ENCODE measurements at regions not wholly inside any gene's neighbourhood (a gene's known extent, or its start where the extent isn't known, plus 50 kb on each side); places are given as distances from the start of the nearest gene placed in this dataset.

DNA sequence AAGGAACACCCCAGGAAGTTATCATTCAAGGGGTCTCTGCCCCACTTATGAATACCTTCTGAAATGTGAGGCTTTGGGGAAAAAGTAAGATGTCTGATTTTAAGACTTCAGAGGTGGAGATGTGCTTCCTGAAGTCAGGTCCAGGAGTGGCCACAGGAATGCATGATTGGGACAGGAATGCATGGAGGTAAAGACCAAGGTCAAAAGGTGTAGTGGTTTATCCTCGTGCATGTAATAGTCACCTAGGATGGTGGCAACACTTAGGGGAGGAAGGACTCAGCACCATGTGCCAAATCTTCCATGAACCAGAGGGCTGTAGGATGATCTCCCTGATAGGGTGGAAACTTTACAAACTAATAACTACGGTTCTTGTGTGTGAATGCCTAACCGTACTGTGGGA, 217.3 kb downstream of the C12orf75 start:
- Histone ChIP-seq H3K36me3 (no peaks in the 10 kb centered on the region), H3K4me1 (no peaks in the 10 kb centered on the region), H3K4me3 (ENCODE audit: low read depth, low read length) (no peak overlapping the region), H3K27me3 (no peaks in the 10 kb centered on the region), H3K9me3 (no peaks in the 10 kb centered on the region)
- DNase-seq = no peak
- TF ChIP-seq, protein P1, sequence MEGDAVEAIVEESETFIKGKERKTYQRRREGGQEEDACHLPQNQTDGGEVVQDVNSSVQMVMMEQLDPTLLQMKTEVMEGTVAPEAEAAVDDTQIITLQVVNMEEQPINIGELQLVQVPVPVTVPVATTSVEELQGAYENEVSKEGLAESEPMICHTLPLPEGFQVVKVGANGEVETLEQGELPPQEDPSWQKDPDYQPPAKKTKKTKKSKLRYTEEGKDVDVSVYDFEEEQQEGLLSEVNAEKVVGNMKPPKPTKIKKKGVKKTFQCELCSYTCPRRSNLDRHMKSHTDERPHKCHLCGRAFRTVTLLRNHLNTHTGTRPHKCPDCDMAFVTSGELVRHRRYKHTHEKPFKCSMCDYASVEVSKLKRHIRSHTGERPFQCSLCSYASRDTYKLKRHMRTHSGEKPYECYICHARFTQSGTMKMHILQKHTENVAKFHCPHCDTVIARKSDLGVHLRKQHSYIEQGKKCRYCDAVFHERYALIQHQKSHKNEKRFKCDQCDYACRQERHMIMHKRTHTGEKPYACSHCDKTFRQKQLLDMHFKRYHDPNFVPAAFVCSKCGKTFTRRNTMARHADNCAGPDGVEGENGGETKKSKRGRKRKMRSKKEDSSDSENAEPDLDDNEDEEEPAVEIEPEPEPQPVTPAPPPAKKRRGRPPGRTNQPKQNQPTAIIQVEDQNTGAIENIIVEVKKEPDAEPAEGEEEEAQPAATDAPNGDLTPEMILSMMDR (IDR thresholded peaks at IDR 0.05; ENCODE audit: low read depth, low read length) = no peak

DNA sequence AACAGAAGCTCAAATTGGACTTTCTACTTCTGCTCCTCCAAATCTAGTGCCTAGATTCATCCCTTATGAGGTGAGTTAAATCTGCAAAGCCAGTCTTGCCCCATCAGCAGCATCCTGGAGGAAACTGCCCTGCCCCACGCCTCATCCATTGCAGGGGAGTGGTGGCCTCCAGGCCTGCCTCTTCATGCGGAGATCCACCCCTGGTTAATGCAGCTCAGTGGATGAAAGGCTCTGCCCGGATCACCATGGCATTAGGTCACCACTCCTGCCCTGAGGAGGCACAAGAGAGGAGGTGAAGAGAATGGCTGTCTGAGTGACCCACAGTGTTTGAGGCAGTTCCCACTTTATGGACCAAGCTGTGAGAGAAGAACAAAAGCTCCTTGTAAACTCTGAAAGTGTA, 218.1 kb downstream of the C12orf75 start:
- H3K9me3 ChIP-seq = no peaks in the 10 kb centered on the region
- DNase-seq = no peak
- H3K4me3 ChIP-seq (ENCODE audit: low read depth, low read length) = no peak overlapping the region
- no peaks in the 10 kb centered on the region for H3K27me3 ChIP-seq
- TF ChIP-seq, protein P1 (IDR thresholded peaks at IDR 0.05; ENCODE audit: low read depth, low read length) = no peak
- H3K36me3 ChIP-seq = no peaks in the 10 kb centered on the region
- no peaks in the 10 kb centered on the region for H3K4me1 ChIP-seq

DNA sequence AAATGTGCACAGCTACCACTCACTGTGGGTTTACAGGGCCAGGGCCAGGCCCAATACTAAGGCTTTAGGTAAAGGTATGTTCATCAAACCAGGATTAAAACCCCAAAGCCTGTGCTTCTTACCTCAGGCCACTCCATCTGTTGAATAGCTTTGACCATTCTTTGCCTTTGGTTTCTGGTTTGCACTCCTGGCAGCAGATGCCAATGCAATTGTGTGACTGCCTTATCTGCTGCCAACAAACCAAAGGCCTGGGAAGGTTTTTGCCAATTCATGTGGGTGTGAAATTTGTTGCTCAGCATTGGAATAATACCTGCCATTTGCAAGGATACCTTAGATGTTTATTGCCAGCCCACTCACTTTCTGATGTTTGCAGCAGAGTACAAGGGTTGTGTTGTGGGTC, 221.6 kb downstream of the C12orf75 start:
- TF ChIP-seq, protein P1 (IDR thresholded peaks at IDR 0.05; ENCODE audit: low read depth, low read length) = no peak
- Histone ChIP-seq H3K27me3 (no peaks in the 10 kb centered on the region), H3K9me3 (no peaks in the 10 kb centered on the region), H3K4me3 (ENCODE audit: low read depth, low read length) (no peak overlapping the region), H3K4me1 (no peaks in the 10 kb centered on the region), H3K36me3 (no peaks in the 10 kb centered on the region)
- DNase-seq = no peak

DNA sequence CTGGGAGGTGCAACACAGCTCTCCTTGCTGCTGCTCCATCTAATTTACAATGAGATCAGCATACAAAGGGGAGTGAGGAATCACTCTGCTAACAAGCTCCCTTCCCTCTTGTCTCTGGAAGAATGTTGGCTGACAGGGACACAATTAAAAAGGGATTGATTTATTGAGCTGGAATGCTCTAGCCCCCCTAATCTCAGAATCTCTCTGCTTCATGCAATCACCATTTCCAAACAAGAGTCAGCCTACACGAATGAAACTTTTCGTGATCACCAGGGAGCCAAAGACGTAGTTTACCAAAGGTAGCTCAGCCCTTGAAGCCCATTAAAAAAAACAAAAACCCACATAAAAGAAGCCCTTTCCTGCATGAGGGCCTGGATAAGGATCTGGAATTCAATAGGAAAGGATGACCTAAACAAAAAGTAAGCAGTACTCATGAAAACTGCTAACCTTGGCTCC, 223.8 kb downstream of the C12orf75 start:
- Histone ChIP-seq H3K4me3 (ENCODE audit: low read depth, low read length) (no peak overlapping the region), H3K4me1 (no peaks in the 10 kb centered on the region), H3K36me3 (no peaks in the 10 kb centered on the region), H3K9me3 (no peaks in the 10 kb centered on the region), H3K27me3 (no peaks in the 10 kb centered on the region)
- TF ChIP-seq, protein P1 (IDR thresholded peaks at IDR 0.05; ENCODE audit: low read depth, low read length) = no peak
- DNase-seq = no peak

DNA sequence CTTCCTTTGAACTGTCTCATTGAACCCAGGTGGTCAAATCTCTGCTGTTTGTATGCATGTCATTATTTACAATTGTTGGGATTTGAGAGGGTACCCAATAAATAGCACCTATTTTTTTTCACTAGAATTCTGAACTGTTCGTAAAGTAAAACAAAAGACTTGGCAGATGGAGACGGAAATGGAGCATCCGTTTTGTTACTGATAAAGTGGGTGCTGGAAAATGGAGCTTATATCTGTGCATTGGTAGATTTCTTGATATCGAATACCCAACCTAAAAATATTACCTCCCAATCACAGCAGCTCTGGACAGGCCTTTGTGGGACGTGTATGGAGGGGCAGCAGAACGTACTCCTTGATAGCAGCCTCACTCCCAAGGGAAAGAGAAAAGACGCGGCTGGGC, 224.4 kb downstream of the C12orf75 start:
- TF ChIP-seq, protein P1 (IDR thresholded peaks at IDR 0.05; ENCODE audit: low read depth, low read length) = no peak
- Histone ChIP-seq H3K27me3 (no peaks in the 10 kb centered on the region), H3K36me3 (no peaks in the 10 kb centered on the region), H3K4me3 (ENCODE audit: low read depth, low read length) (no peak overlapping the region), H3K4me1 (no peaks in the 10 kb centered on the region), H3K9me3 (no peaks in the 10 kb centered on the region)
- no peak for DNase-seq

DNA sequence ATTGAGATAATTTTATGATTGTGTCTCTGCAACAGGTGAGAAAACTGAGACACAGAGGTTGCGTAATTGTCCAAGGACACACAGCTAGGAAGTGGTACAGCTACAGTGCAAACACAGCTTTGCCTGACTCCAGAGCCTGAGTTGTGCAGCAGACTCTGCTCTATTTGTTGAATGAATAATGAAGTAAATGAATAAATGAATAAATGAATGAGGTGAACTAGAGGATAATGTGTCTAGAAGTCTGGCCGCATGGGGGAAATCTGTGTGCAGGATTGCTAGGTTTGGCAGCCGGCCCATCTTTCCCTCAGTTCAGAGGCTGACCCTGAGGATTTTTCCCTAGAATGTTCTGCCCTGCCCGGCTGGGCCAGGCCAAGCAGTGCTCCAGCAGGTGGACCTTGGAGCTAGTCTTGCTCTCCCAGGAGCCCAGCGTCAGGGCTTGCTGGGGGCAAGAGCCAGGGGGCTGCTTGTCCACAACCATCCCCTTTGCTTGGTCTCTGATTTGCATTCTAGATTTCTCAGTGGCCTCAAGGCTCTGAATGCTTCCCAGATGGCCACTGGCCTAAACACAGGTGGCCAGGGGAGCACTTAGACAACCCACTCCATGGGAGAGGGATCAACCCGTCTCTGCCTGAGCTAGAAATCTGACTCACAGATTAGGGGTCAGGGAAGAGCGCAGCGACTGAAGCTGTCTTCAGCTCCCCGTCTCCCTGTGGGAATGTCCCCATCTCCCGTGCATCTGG, 225.2 kb downstream of the C12orf75 start:
- no peak for DNase-seq
- no peaks in the 10 kb centered on the region for H3K36me3 ChIP-seq
- TF ChIP-seq, protein P1 (IDR thresholded peaks at IDR 0.05; ENCODE audit: low read depth, low read length) = no peak
- H3K27me3 ChIP-seq = no peaks in the 10 kb centered on the region
- H3K9me3 ChIP-seq = no peaks in the 10 kb centered on the region
- no peak overlapping the region for H3K4me3 ChIP-seq (ENCODE audit: low read depth, low read length)
- H3K4me1 ChIP-seq = no peaks in the 10 kb centered on the region

Measured in BE2C (cell line).